Osteocyte (in vitro differentiated cells): ENCODE measurements at regions not wholly inside any gene's neighbourhood (a gene's known extent, or its start where the extent isn't known, plus 50 kb on each side); places are given as distances from the start of the nearest gene placed in this dataset.

Experiments
- DNase-seq: peaks from one replicate; pipeline ENCODE4 v3.0.0; 2021; ENCODE audit warnings: mixed read lengths; ENCODE audit not compliant: unreplicated experiment; ENCODE audit errors: extremely low spot score
- H3K27ac Mint-ChIP-seq: one replicate; pipeline ENCODE4 v1.8.0; 2021; ENCODE audit warnings: mild to moderate bottlenecking, mixed read lengths; ENCODE audit not compliant: unreplicated experiment
- H3K27me3 Mint-ChIP-seq: one replicate; pipeline ENCODE4 v1.8.0; 2021; ENCODE audit warnings: mixed read lengths; ENCODE audit not compliant: unreplicated experiment
- H3K36me3 Mint-ChIP-seq: one replicate; pipeline ENCODE4 v1.8.0; 2021; ENCODE audit warnings: mixed read lengths; ENCODE audit not compliant: unreplicated experiment
- H3K4me1 Mint-ChIP-seq: one replicate; pipeline ENCODE4 v1.8.0; 2021; ENCODE audit warnings: mixed read lengths; ENCODE audit not compliant: unreplicated experiment
- H3K4me3 Mint-ChIP-seq: one replicate; pipeline ENCODE4 v1.8.0; 2021; ENCODE audit warnings: mild to moderate bottlenecking, moderate library complexity, mixed read lengths; ENCODE audit not compliant: unreplicated experiment
- H3K9me3 Mint-ChIP-seq: one replicate; pipeline ENCODE4 v1.8.0; 2021; ENCODE audit warnings: mixed read lengths; ENCODE audit not compliant: unreplicated experiment
- CTCF ChIP-seq: fragments of 200-600 bp; sonication (generic); IDR thresholded peaks from 2 replicates; pipeline ENCODE4 v1.5.0; 2021; ENCODE audit warnings: antibody characterized with exemption, mild to moderate bottlenecking, moderate library complexity

GRCh38 chr10:129308953-129309564 lies 158.0 kb upstream of the MGMT start:
- Mint-ChIP-seq H3K27ac (no peak overlapping the region), H3K36me3 (no peaks in the 10 kb centered on the region), H3K9me3 (peaks cover 10% of the 10 kb centered on the region), H3K4me3 (no peak overlapping the region), H3K4me1 (no peaks in the 10 kb centered on the region), H3K27me3 (no peaks in the 10 kb centered on the region)
- DNase-seq, result no peak
- TF ChIP-seq CTCF, result no peak

GRCh38 chr10:129309565-129309964 lies 157.5 kb upstream of the MGMT start:
- Mint-ChIP-seq H3K4me3 (no peak overlapping the region), H3K27me3 (no peaks in the 10 kb centered on the region), H3K9me3 (peaks cover 14% of the 10 kb centered on the region), H3K27ac (no peak overlapping the region), H3K4me1 (no peaks in the 10 kb centered on the region), H3K36me3 (no peaks in the 10 kb centered on the region)
- TF ChIP-seq CTCF, result no peak
- DNase-seq, result no peak

- Mint-ChIP-seq H3K27me3 (no peaks in the 10 kb centered on the region), H3K27ac (no peak overlapping the region), H3K36me3 (no peaks in the 10 kb centered on the region), H3K9me3 (peaks cover 21% of the 10 kb centered on the region), H3K4me1 (no peaks in the 10 kb centered on the region), H3K4me3 (no peak overlapping the region)
- TF ChIP-seq CTCF, result no peak
- DNase-seq, result no peak
Observed at GRCh38 chr10:129310881-129311280, 156.2 kb upstream of the MGMT start.

GRCh38 chr10:129319934-129320333 lies 147.1 kb upstream of the MGMT start:
- peaks cover 37% of the 10 kb centered on the region for H3K9me3 Mint-ChIP-seq
- no peak overlapping the region for H3K27ac Mint-ChIP-seq
- TF ChIP-seq CTCF, result no peak
- no peak overlapping the region for H3K4me3 Mint-ChIP-seq
- no peak for DNase-seq
- H3K4me1 Mint-ChIP-seq, result no peaks in the 10 kb centered on the region
- H3K27me3 Mint-ChIP-seq, result no peaks in the 10 kb centered on the region
- H3K36me3 Mint-ChIP-seq, result no peaks in the 10 kb centered on the region

GRCh38 chr10:129320340-129320739 lies 146.7 kb upstream of the MGMT start:
- Mint-ChIP-seq H3K27me3 (no peaks in the 10 kb centered on the region), H3K4me3 (no peak overlapping the region), H3K36me3 (no peaks in the 10 kb centered on the region), H3K4me1 (no peaks in the 10 kb centered on the region), H3K27ac (no peak overlapping the region), H3K9me3 (peaks cover 36% of the 10 kb centered on the region)
- DNase-seq, result no peak
- TF ChIP-seq CTCF, result no peak
